H1 (cell line): ENCODE measurements at regions not wholly inside any gene's neighbourhood (a gene's known extent, or its start where the extent isn't known, plus 50 kb on each side); places are given as distances from the start of the nearest gene placed in this dataset.

Source experiments
- CTCF ChIA-PET: fragments of 300-600 bp; sonication (Branson Sonifier 250); formaldehyde crosslinking; loops from one replicate; lab custom pipeline; 2021; ENCODE audit not compliant: partially characterized antibody; lab: Charles Lee
- POLR2A ChIA-PET: fragments of 300-600 bp; sonication (Branson Sonifier 250); formaldehyde crosslinking; loops from one replicate; lab custom pipeline; 2021; ENCODE audit warnings: inconsistent platforms; ENCODE audit not compliant: partially characterized antibody; lab: Charles Lee
- DNase-seq, 2 experiments: peaks; one replicate each; pipeline versions ENCODE4 v3.0.0 to v3.0.0-alpha.2; 2010 to 2022; ENCODE audit warnings: low spot score in 2 of 2, low read depth in 1 of 2, mixed read lengths in 1 of 2
- FAIRE-seq: peaks from 2 replicates; lab custom pipeline; 2011; peaks lifted over from hg19 to GRCh38; lab: Jason Lieb, UNC
- H2AFZ ChIP-seq: 2 replicates; pipeline ENCODE4 v1.8.1; 2012; ENCODE audit warnings: low read length, inconsistent platforms
- H2AK5ac ChIP-seq: 2 replicates; pipeline ENCODE4 v1.6.1; 2013; ENCODE audit warnings: low read depth, low read length
- H2BK120ac ChIP-seq: replicated peaks from 2 replicates; pipeline ENCODE3; 2013; ENCODE audit warnings: low read depth, low read length, inconsistent platforms
- H2BK12ac ChIP-seq: 2 replicates; pipeline ENCODE4 v1.6.1; 2013; ENCODE audit warnings: low read depth, low read length
- H2BK15ac ChIP-seq: 2 replicates; pipeline ENCODE4 v1.6.1; 2013; ENCODE audit warnings: low read length
- H2BK20ac ChIP-seq: 2 replicates; pipeline ENCODE4 v1.6.1; 2013; ENCODE audit warnings: low read length
- H2BK5ac ChIP-seq: 2 replicates; pipeline ENCODE4 v1.6.1; 2013; ENCODE audit warnings: low read depth, low read length
- H3K14ac ChIP-seq: 2 replicates; pipeline ENCODE4 v1.6.1; 2013; ENCODE audit warnings: inconsistent platforms; ENCODE audit not compliant: insufficient read length
- H3K18ac ChIP-seq: 2 replicates; pipeline ENCODE4 v1.6.1; 2013; ENCODE audit warnings: low read length; ENCODE audit errors: extremely low read depth
- H3K23ac ChIP-seq: 2 replicates; pipeline ENCODE4 v1.6.1; 2013; ENCODE audit warnings: inconsistent platforms; ENCODE audit not compliant: insufficient read length
- H3K23me2 ChIP-seq: 2 replicates; pipeline ENCODE4 v1.6.1; 2013; ENCODE audit warnings: low read depth, low read length
- H3K27ac ChIP-seq: 2 replicates; pipeline ENCODE4 v1.6.1; 2011; ENCODE audit warnings: low read depth, low read length, inconsistent platforms
- H3K27me3 ChIP-seq, 4 experiments: replicated peaks in 1 of 4; 1 replicate in 1 of 4; 2 replicates in 3 of 4; pipeline versions ENCODE4 v1.6.1 to v1.8.1; 2011 to 2013; ENCODE audit warnings: low read length in 3 of 4, mild to moderate bottlenecking in 3 of 4, inconsistent platforms in 2 of 4, mixed read lengths in 2 of 4, moderate library complexity in 1 of 4; ENCODE audit not compliant: control insufficient read depth in 3 of 4, insufficient read depth in 3 of 4; ENCODE audit errors: extremely low read depth in 1 of 4
- H3K36me3 ChIP-seq, 4 experiments: 2 replicates each; pipeline versions ENCODE4 v1.6.1 to v1.8.1; 2011 to 2013; ENCODE audit warnings: mild to moderate bottlenecking in 4 of 4, low read length in 3 of 4, moderate library complexity in 2 of 4, control low read depth in 1 of 4, inconsistent platforms in 1 of 4; ENCODE audit not compliant: insufficient read depth in 4 of 4, control insufficient read depth in 2 of 4
- H3K4ac ChIP-seq: replicated peaks from 2 replicates; pipeline ENCODE3; 2013; ENCODE audit warnings: low read length, low read depth, mixed read lengths, inconsistent platforms; ENCODE audit not compliant: insufficient read length
- H3K4me1 ChIP-seq, 4 experiments: replicated peaks in 1 of 4; 1 replicate in 1 of 4; 2 replicates in 3 of 4; pipeline versions ENCODE4 v1.6.1 to v1.8.1; 2011 to 2013; ENCODE audit warnings: low read length in 3 of 4, inconsistent platforms in 2 of 4, mixed read lengths in 1 of 4; ENCODE audit not compliant: insufficient read depth in 4 of 4, control insufficient read depth in 3 of 4
- H3K4me2 ChIP-seq, 2 experiments: 2 replicates each; pipeline versions ENCODE4 v1.6.1 to v1.8.1; 2011 to 2013; ENCODE audit warnings: low read depth in 2 of 2, low read length in 2 of 2, control low read depth in 1 of 2, inconsistent platforms in 1 of 2, mild to moderate bottlenecking in 1 of 2; ENCODE audit not compliant: insufficient read depth in 1 of 2
- H3K4me3 ChIP-seq, 4 experiments: fragments of 200-600, 300-600 bp in 1 of 4; sonication (generic), shearing (Covaris generic), sonication (Bioruptor Twin) in 1 of 4; 2 replicates each; pipeline versions ENCODE4 v1.5.1 to v1.8.1; 2011 to 2016; ENCODE audit warnings: low read length in 4 of 4, low read depth in 3 of 4, control low read depth in 2 of 4, inconsistent platforms in 2 of 4, mild to moderate bottlenecking in 2 of 4, mixed read lengths in 1 of 4, moderate library complexity in 1 of 4; ENCODE audit not compliant: insufficient read depth in 2 of 4; ENCODE audit errors: extremely low read depth in 1 of 4
- H3K56ac ChIP-seq: replicated peaks from 2 replicates; pipeline ENCODE3; 2013; ENCODE audit warnings: low read depth, mild to moderate bottlenecking, mixed read lengths, low read length, inconsistent platforms; ENCODE audit not compliant: insufficient read length
- H3K79me1 ChIP-seq: 2 replicates; pipeline ENCODE4 v1.6.1; 2013; ENCODE audit warnings: low read depth, low read length, control low read depth
- H3K79me2 ChIP-seq, 2 experiments: 2 replicates each; pipeline versions ENCODE4 v1.6.1 to v1.8.1; 2012 to 2013; ENCODE audit warnings: low read length in 2 of 2, mild to moderate bottlenecking in 2 of 2, inconsistent platforms in 1 of 2; ENCODE audit not compliant: insufficient read depth in 2 of 2, control insufficient read depth in 1 of 2
- H3K9ac ChIP-seq, 4 experiments: replicated peaks in 1 of 4; 1 replicate in 1 of 4; 2 replicates in 3 of 4; pipeline versions ENCODE4 v1.6.1 to v1.8.1; 2011 to 2013; ENCODE audit warnings: low read depth in 3 of 4, low read length in 3 of 4, control low read depth in 2 of 4, mild to moderate bottlenecking in 2 of 4, moderate library complexity in 2 of 4, inconsistent platforms in 1 of 4; ENCODE audit errors: extremely low read depth in 1 of 4
- H3K9me3 ChIP-seq, 2 experiments: 2 replicates each; pipeline versions ENCODE4 v1.6.1 to v1.8.1; 2012 to 2013; ENCODE audit warnings: mild to moderate bottlenecking in 2 of 2, moderate library complexity in 2 of 2, control low read depth in 1 of 2, inconsistent platforms in 1 of 2, low read depth in 1 of 2, low read length in 1 of 2, mixed read lengths in 1 of 2; ENCODE audit not compliant: insufficient read depth in 2 of 2
- H4K20me1 ChIP-seq, 2 experiments: replicated peaks in 1 of 2; 2 replicates each; pipeline versions ENCODE3 to v1.8.1; 2011 to 2013; ENCODE audit warnings: inconsistent platforms in 2 of 2, low read length in 2 of 2, mild to moderate bottlenecking in 1 of 2; ENCODE audit not compliant: insufficient read depth in 2 of 2, control insufficient read depth in 1 of 2
- H4K5ac ChIP-seq: 2 replicates; pipeline ENCODE4 v1.6.1; 2013; ENCODE audit warnings: low read length, low read depth, mixed read lengths, inconsistent platforms; ENCODE audit not compliant: insufficient read length
- H4K8ac ChIP-seq: 2 replicates; pipeline ENCODE4 v1.8.0; 2013; ENCODE audit warnings: mild to moderate bottlenecking, moderate library complexity, low read length, inconsistent platforms; ENCODE audit not compliant: insufficient read depth; ENCODE audit errors: extremely low read depth
- H4K91ac ChIP-seq: replicated peaks from 2 replicates; pipeline ENCODE3; 2013; ENCODE audit warnings: low read length, mixed read lengths, inconsistent platforms; ENCODE audit not compliant: insufficient read length
- BACH1 ChIP-seq: IDR thresholded peaks from 2 replicates; pipeline ENCODE4 v1.6.1; 2012; ENCODE audit warnings: low read length, improper control_type of control experiment
- CBX8 ChIP-seq: fragments of 300-800, 300-1000 bp; sonication (generic); IDR thresholded peaks from 2 replicates; pipeline ENCODE4 v1.7.1; 2016; ENCODE audit warnings: low read depth, low read length, borderline replicate concordance
- EGR1 ChIP-seq: IDR thresholded peaks from 2 replicates; pipeline ENCODE4 v1.6.1; 2011; ENCODE audit warnings: low read depth, low read length, borderline replicate concordance
- HDAC6 ChIP-seq: IDR thresholded peaks from one replicate; pipeline ENCODE4 v1.7.1; 2012; ENCODE audit warnings: low read depth, mild to moderate bottlenecking, inconsistent platforms, low read length, moderate library complexity
- KDM5A ChIP-seq: fragments of 200-600 bp; IDR thresholded peaks from 2 replicates; pipeline ENCODE4 v1.7.1; 2012; ENCODE audit warnings: mild to moderate bottlenecking, low read length, inconsistent platforms, mixed read lengths
- MAFK ChIP-seq: IDR thresholded peaks from 2 replicates; pipeline ENCODE4 v1.6.1; 2012; ENCODE audit warnings: low read depth, mild to moderate bottlenecking, improper control_type of control experiment, low read length
- POLR2A ChIP-seq, 2 experiments: IDR thresholded peaks; 1 replicate in 1 of 2; 2 replicates in 1 of 2; pipeline ENCODE4 v1.6.1; 2011; ENCODE audit warnings: low read depth in 2 of 2, low read length in 2 of 2, mild to moderate bottlenecking in 2 of 2; ENCODE audit errors: control extremely low read depth in 1 of 2
- POU5F1 ChIP-seq: IDR thresholded peaks from 2 replicates; pipeline ENCODE4 v1.6.1; 2011; ENCODE audit warnings: low read depth, mild to moderate bottlenecking, low read length, moderate library complexity
- SP4 ChIP-seq: IDR thresholded peaks from 2 replicates; pipeline ENCODE4 v1.6.1; 2012; ENCODE audit warnings: low read length, inconsistent platforms
- SRF ChIP-seq: IDR thresholded peaks from 2 replicates; pipeline ENCODE4 v1.6.1; 2011; ENCODE audit warnings: mild to moderate bottlenecking, low read depth, low read length, moderate library complexity
- TBP ChIP-seq: IDR thresholded peaks from 2 replicates; pipeline ENCODE4 v1.6.1; 2011; ENCODE audit warnings: low read depth, low read length, improper control_type of control experiment
- YY1 ChIP-seq: IDR thresholded peaks from 2 replicates; pipeline ENCODE4 v1.6.1; 2011; ENCODE audit warnings: low read depth, mild to moderate bottlenecking, low read length
- WGBS, 2 experiments: shearing (Covaris generic) in 1 of 2; methylation state at CpG; one replicate each; pipeline versions ENCODE4 v1.1.6 to v1.1.7; 2013 to 2015; ENCODE audit warnings: low lambda C conversion rate in 2 of 2, mixed read lengths in 2 of 2, inconsistent platforms in 1 of 2, low coverage in 1 of 2, missing lambda C conversion rate in 1 of 2; ENCODE audit not compliant: insufficient replicate concordance in 2 of 2, insufficient coverage in 1 of 2, insufficient read length in 1 of 2; ENCODE audit errors: extremely low coverage in 1 of 2, missing lambda C conversion rate in 1 of 2; 5-methylcytosine and 5-hydroxymethylcytosine counted together
- TF ChIP-seq, protein P1 (sequence below), 3 experiments: IDR thresholded peaks; 1 replicate in 2 of 3; 2 replicates in 1 of 3; pipeline versions ENCODE4 v1.5.1 to v1.6.1; 2011; ENCODE audit warnings: low read length in 3 of 3, mild to moderate bottlenecking in 3 of 3, inconsistent platforms in 2 of 3, low read depth in 1 of 3, moderate library complexity in 1 of 3; ENCODE audit not compliant: insufficient read depth in 1 of 3; ENCODE audit errors: control extremely low read depth in 1 of 3

DNA sequence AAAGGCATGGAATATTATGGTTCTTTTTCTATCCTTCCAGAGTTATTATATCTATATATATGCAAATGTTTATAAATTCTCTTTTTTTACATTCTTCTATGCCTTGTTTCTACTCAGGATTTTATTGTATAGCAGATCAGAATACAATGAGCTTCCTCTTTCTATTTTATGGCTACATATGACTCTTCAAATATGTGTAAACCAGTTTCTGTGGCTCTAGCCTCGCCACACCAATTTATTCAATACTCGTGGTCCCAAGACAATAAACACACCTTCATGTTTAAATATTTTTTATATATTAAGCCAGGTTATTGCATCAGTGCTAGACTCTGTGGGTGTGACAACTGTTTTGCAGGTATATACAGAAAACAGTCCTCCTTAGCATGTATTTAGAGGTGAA is 237.5 kb upstream of the MKLN1 start:
- Histone ChIP-seq H2BK12ac (no peak overlapping the region), H4K20me1 (peaks cover 0 to 2% of the 10 kb centered on the region in 2 experiments), H3K4ac (no peak overlapping the region), H3K18ac (no peak overlapping the region), H3K27ac (no peak overlapping the region; the same call in 1 of the 2 replicates), H2BK5ac (no peak overlapping the region), H4K91ac (peak overlapping the region; percentile 69), H3K4me3 (peak overlapping the region in 1 of 4 experiments; percentile 49; a peak in 3 of 8 replicates), H4K8ac (no peak overlapping the region), H2BK20ac (no peak overlapping the region), H3K9me3 (no peaks in the 10 kb centered on the region), H3K23ac (no peak overlapping the region), H4K5ac (no peak overlapping the region), H3K79me1 (peaks cover 3% of the 10 kb centered on the region; the same call in 1 of the 2 replicates), H3K36me3 (peaks cover 0 to 4% (median 0%) of the 10 kb centered on the region in 4 experiments; a peak in 2 of 8 replicates), H2BK120ac (no peak overlapping the region), H2BK15ac (no peak overlapping the region), H2AFZ (no peak overlapping the region), H3K23me2 (no peaks in the 10 kb centered on the region), H3K56ac (no peak overlapping the region), H2AK5ac (no peak overlapping the region), H3K4me1 (peaks cover 5 to 34% (median 18%) of the 10 kb centered on the region in 4 experiments), H3K4me2 (peak overlapping the region; percentile 64 to 78; a peak in 3 of 4 replicates), H3K27me3 (no peaks in the 10 kb centered on the region), H3K14ac (no peak overlapping the region), H3K9ac (no peak overlapping the region), H3K79me2 (peaks cover 0 to 59% of the 10 kb centered on the region in 2 experiments; a peak in 2 of 4 replicates)
- ChIA-PET CTCF (interaction anchor here (1.7 to 1.9 kb wide), 2 partner anchors 21 to 23 kb away, joined by 5 read pairs; no protein-coding TSS in a partner anchor), POLR2A (interaction anchor here (0.8 to 1.8 kb wide), 3 partner anchors 10 to 20 kb away, joined by 3 to 5 read pairs (median 5); no protein-coding TSS in a partner anchor)
- 84% methylated on average over 2 of the region's 2 CpGs; no CpG with 5 or more reads in 1 of the 2 experiments for WGBS, 2 experiments
- DNase-seq, result no peak
- FAIRE-seq, result no peak
- TF ChIP-seq POLR2A (IDR thresholded peaks at IDR 0.05; ENCODE audit: control extremely low read depth in 1 of 2, low read depth in 2 of 2, low read length in 2 of 2) (no peak), SRF (no peak), POU5F1 (no peak), BACH1 (no peak), HDAC6 (no peak), EGR1 (no peak), SP4 (no peak), TBP (no peak), CBX8 (no peak), KDM5A (no peak), YY1 (no peak), MAFK (no peak)
- TF ChIP-seq, protein P1, sequence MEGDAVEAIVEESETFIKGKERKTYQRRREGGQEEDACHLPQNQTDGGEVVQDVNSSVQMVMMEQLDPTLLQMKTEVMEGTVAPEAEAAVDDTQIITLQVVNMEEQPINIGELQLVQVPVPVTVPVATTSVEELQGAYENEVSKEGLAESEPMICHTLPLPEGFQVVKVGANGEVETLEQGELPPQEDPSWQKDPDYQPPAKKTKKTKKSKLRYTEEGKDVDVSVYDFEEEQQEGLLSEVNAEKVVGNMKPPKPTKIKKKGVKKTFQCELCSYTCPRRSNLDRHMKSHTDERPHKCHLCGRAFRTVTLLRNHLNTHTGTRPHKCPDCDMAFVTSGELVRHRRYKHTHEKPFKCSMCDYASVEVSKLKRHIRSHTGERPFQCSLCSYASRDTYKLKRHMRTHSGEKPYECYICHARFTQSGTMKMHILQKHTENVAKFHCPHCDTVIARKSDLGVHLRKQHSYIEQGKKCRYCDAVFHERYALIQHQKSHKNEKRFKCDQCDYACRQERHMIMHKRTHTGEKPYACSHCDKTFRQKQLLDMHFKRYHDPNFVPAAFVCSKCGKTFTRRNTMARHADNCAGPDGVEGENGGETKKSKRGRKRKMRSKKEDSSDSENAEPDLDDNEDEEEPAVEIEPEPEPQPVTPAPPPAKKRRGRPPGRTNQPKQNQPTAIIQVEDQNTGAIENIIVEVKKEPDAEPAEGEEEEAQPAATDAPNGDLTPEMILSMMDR (IDR thresholded peaks at IDR 0.05; ENCODE audit: control extremely low read depth in 1 of 3, insufficient read depth in 1 of 3, low read depth in 1 of 3, low read length in 3 of 3), result no peak
